Activated CD8-positive, alpha-beta T cell treated with anti-CD3 and anti-CD28 coated beads for 36 hours (primary cell): ENCODE measurements at regions not wholly inside any gene's neighbourhood (a gene's known extent, or its start where the extent isn't known, plus 50 kb on each side); places are given as distances from the start of the nearest gene placed in this dataset.

Source experiments
- ATAC-seq: fragments of 200-7000 bp; cut with Tn5 transposase; one replicate; pipeline ENCODE4 v1.10.0; 2021; ENCODE audit warnings: mild to moderate bottlenecking, moderate library complexity
- CTCF ChIA-PET: fragments of 350-600 bp; sonication (Branson Sonifier 250); formaldehyde crosslinking; loops from one replicate; lab custom pipeline; 2021; ENCODE audit warnings: antibody characterized with exemption; lab: Charles Lee
- POLR2A ChIA-PET: fragments of 350-600 bp; sonication (Branson Sonifier 250); formaldehyde crosslinking; loops from one replicate; lab custom pipeline; 2021; ENCODE audit warnings: antibody characterized with exemption; lab: Charles Lee
- DNase-seq: peaks from one replicate; pipeline ENCODE4 v3.0.0-alpha.2; 2020
- H3K27ac Mint-ChIP-seq: one replicate; pipeline ENCODE4 v1.8.0; 2021; ENCODE audit warnings: mild to moderate bottlenecking, mixed read lengths
- H3K27me3 Mint-ChIP-seq: one replicate; pipeline ENCODE4 v1.8.0; 2021; ENCODE audit warnings: mixed read lengths
- H3K36me3 Mint-ChIP-seq: one replicate; pipeline ENCODE4 v1.8.0; 2021; ENCODE audit warnings: low read depth, mixed read lengths
- H3K4me1 Mint-ChIP-seq: one replicate; pipeline ENCODE4 v1.8.0; 2021; ENCODE audit warnings: low read depth, mixed read lengths
- H3K4me3 Mint-ChIP-seq: one replicate; pipeline ENCODE4 v1.8.0; 2021; ENCODE audit warnings: mild to moderate bottlenecking, moderate library complexity, mixed read lengths
- H3K9me3 Mint-ChIP-seq: one replicate; pipeline ENCODE4 v1.8.0; 2021; ENCODE audit warnings: mixed read lengths
- intact Hi-C: fragments of 100-400 bp; cut with micrococcal nuclease; formaldehyde crosslinking; loops from one replicate; pipeline ENCODE4 v1.10.0; 2022
- TF ChIP-seq, protein P1 (sequence below): fragments of 200-600 bp; IDR thresholded peaks from one replicate; pipeline ENCODE4 v1.8.0; 2022; ENCODE audit warnings: antibody characterized with exemption, mild to moderate bottlenecking

GRCh38 chr4:23266401-23266800 is 573.7 kb downstream of the GBA3 start:
- no peak for DNase-seq
- no peaks in the 10 kb centered on the region for H3K36me3 Mint-ChIP-seq
- TF ChIP-seq, protein P1, sequence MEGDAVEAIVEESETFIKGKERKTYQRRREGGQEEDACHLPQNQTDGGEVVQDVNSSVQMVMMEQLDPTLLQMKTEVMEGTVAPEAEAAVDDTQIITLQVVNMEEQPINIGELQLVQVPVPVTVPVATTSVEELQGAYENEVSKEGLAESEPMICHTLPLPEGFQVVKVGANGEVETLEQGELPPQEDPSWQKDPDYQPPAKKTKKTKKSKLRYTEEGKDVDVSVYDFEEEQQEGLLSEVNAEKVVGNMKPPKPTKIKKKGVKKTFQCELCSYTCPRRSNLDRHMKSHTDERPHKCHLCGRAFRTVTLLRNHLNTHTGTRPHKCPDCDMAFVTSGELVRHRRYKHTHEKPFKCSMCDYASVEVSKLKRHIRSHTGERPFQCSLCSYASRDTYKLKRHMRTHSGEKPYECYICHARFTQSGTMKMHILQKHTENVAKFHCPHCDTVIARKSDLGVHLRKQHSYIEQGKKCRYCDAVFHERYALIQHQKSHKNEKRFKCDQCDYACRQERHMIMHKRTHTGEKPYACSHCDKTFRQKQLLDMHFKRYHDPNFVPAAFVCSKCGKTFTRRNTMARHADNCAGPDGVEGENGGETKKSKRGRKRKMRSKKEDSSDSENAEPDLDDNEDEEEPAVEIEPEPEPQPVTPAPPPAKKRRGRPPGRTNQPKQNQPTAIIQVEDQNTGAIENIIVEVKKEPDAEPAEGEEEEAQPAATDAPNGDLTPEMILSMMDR = no peak
- CTCF ChIA-PET = no interaction called here
- intact Hi-C loops = no loop called here
- H3K4me3 Mint-ChIP-seq = no peak overlapping the region
- POLR2A ChIA-PET = no interaction called here
- no peaks in the 10 kb centered on the region for H3K4me1 Mint-ChIP-seq
- no peak overlapping the region for H3K27ac Mint-ChIP-seq
- ATAC-seq = no peak
- no peaks in the 10 kb centered on the region for H3K9me3 Mint-ChIP-seq
- no peaks in the 10 kb centered on the region for H3K27me3 Mint-ChIP-seq

- peaks cover 1% of the 10 kb centered on the region for H3K9me3 Mint-ChIP-seq
- H3K36me3 Mint-ChIP-seq = no peaks in the 10 kb centered on the region
- intact Hi-C loops = no loop called here
- ATAC-seq (no peak), DNase-seq (no peak)
- H3K27me3 Mint-ChIP-seq = no peaks in the 10 kb centered on the region
- ChIA-PET CTCF (no interaction called here), POLR2A (no interaction called here)
- H3K4me1 Mint-ChIP-seq = no peaks in the 10 kb centered on the region
- TF ChIP-seq, protein P1 = no peak
- no peak overlapping the region for H3K4me3 Mint-ChIP-seq
- no peak overlapping the region for H3K27ac Mint-ChIP-seq
Observed at GRCh38 chr4:23260511-23260910, 567.8 kb downstream of the GBA3 start.

GRCh38 chr4:23245203-23245832 is 552.6 kb downstream of the GBA3 start:
- intact Hi-C loops = no loop called here
- no peaks in the 10 kb centered on the region for H3K36me3 Mint-ChIP-seq

GRCh38 chr4:23242962-23243361 is 550.2 kb downstream of the GBA3 start:
- ATAC-seq (no peak), DNase-seq (no peak)
- Mint-ChIP-seq H3K4me3 (no peak overlapping the region), H3K27ac (no peak overlapping the region), H3K36me3 (no peaks in the 10 kb centered on the region), H3K27me3 (no peaks in the 10 kb centered on the region), H3K4me1 (no peaks in the 10 kb centered on the region), H3K9me3 (peaks cover 2% of the 10 kb centered on the region)
- ChIA-PET CTCF (no interaction called here), POLR2A (no interaction called here)
- TF ChIP-seq, protein P1 = no peak
- intact Hi-C loops = no loop called here

More at GRCh38 chr4:23245203-23245832, 552.6 kb downstream of the GBA3 start:
- Mint-ChIP-seq H3K4me1 (no peaks in the 10 kb centered on the region), H3K4me3 (no peak overlapping the region), H3K9me3 (no peaks in the 10 kb centered on the region), H3K27ac (no peak overlapping the region), H3K27me3 (no peaks in the 10 kb centered on the region)
- no peak for ATAC-seq
- ChIA-PET CTCF (no interaction called here), POLR2A (no interaction called here)
- TF ChIP-seq, protein P1 = no peak
- no peak for DNase-seq

DNA sequence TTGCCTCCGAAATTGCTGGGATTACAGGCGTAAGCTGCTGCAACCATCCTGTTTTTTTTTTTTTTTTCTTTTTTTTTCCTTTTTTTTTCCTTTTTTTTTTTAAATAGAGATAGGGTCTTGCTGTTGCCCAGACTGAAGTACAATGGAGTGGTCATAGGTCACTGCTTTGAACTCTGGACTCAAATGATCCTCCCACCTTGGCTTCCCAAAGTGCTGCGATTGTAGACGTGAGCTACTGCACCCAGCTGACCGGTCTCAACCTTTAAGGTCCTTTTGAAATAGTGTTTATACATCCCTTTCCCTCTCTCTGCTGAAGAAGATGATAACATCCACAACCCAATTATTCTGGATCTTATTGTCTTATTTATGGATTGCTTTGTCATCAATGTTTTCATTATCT is 548.7 kb downstream of the GBA3 start:
- ATAC-seq = no peak
- no peak overlapping the region for H3K4me3 Mint-ChIP-seq
- ChIA-PET CTCF (no interaction called here), POLR2A (no interaction called here)
- no peaks in the 10 kb centered on the region for H3K4me1 Mint-ChIP-seq
- intact Hi-C loops = no loop called here
- peaks cover 2% of the 10 kb centered on the region for H3K9me3 Mint-ChIP-seq
- H3K27ac Mint-ChIP-seq = no peak overlapping the region
- H3K27me3 Mint-ChIP-seq = no peaks in the 10 kb centered on the region
- no peaks in the 10 kb centered on the region for H3K36me3 Mint-ChIP-seq
- TF ChIP-seq, protein P1 = no peak
- DNase-seq = no peak
